HUDEP-2 (cell line): ENCODE measurements at regions not wholly inside any gene's neighbourhood (a gene's known extent, or its start where the extent isn't known, plus 50 kb on each side); places are given as distances from the start of the nearest gene placed in this dataset.
A peak's percentile ranks its signal among the peaks of the same experiment; 100 is the strongest.

Experiments used
- DNase-seq, 76 experiments: peaks; one replicate each; lab custom pipeline; 2025; ENCODE audit not compliant: unreplicated experiment in 76 of 76; lab: John Stamatoyannopoulos, UW

GRCh38 chr6:45714741-45715507, 300.7 kb downstream of the CLIC5 start:
- DNase-seq = peak in 35 of 76 experiments; percentile 2 to 70 (median 32)

GRCh38 chr6:45714006-45714730, 301.5 kb downstream of the CLIC5 start:
- no peak for DNase-seq
